ENCODE measurements at regions not wholly inside any gene's neighbourhood (a gene's known extent, or its start where the extent isn't known, plus 50 kb on each side); places are given as distances from the start of the nearest gene placed in this dataset.

GRCh38 chr7:50197549-50197948, 104.5 kb upstream of the ZPBP start (continued):
- TF ChIP-seq ZZZ3 (CRISPR knock-in tag; IDR thresholded peaks at IDR 0.05; ENCODE audit: borderline replicate concordance) (0 out of 2 replicates have a peak, but pooled peaks have one; percentile 46), ARID5B (CRISPR knock-in tag; IDR thresholded peaks at IDR 0.05) (peak; percentile 42; the same call in 1 of the 2 replicates), MTA1 (CRISPR knock-in tag; IDR thresholded peaks at IDR 0.05; ENCODE audit: borderline replicate concordance) (no peak), JUN (CRISPR knock-in tag; IDR thresholded peaks at IDR 0.05) (peak; percentile 77; the same call in 1 of the 2 replicates), TP53 (CRISPR knock-in tag; conservative IDR thresholded peaks at IDR 0.05) (no peak), SALL1 (CRISPR knock-in tag; IDR thresholded peaks at IDR 0.05) (peak; percentile 27; the same call in 1 of the 2 replicates), NKX3-1 (CRISPR knock-in tag; IDR thresholded peaks at IDR 0.05) (no peak), ZEB1 (IDR thresholded peaks at IDR 0.05; ENCODE audit: insufficient replicate concordance, low read depth) (peak; percentile 54), HOXA7 (CRISPR knock-in tag; IDR thresholded peaks at IDR 0.05) (no peak), SPEN (CRISPR knock-in tag; IDR thresholded peaks at IDR 0.05; ENCODE audit: low read depth) (peak; percentile 50; the same call in 1 of the 2 replicates), ATF3 (CRISPR knock-in tag; IDR thresholded peaks at IDR 0.05) (peak; percentile 93), JUND (CRISPR knock-in tag; IDR thresholded peaks at IDR 0.05) (peak; percentile 79; the same call in 1 of the 2 replicates), ZNF501 (CRISPR knock-in tag; IDR thresholded peaks at IDR 0.05) (peak; percentile 33; the same call in 1 of the 2 replicates), SMAD1 (CRISPR knock-in tag; IDR thresholded peaks at IDR 0.05; ENCODE audit: borderline replicate concordance, low read depth) (no peak), ZNF552 (CRISPR knock-in tag; IDR thresholded peaks at IDR 0.05; ENCODE audit: borderline replicate concordance) (no peak), NFKB2 (CRISPR knock-in tag; IDR thresholded peaks at IDR 0.05; ENCODE audit: borderline replicate concordance) (no peak), TFAP4 (IDR thresholded peaks at IDR 0.05; ENCODE audit: borderline replicate concordance, low read depth) (peak; percentile 69; the same call in 1 of the 2 replicates)
- TF ChIP-seq, protein P1, sequence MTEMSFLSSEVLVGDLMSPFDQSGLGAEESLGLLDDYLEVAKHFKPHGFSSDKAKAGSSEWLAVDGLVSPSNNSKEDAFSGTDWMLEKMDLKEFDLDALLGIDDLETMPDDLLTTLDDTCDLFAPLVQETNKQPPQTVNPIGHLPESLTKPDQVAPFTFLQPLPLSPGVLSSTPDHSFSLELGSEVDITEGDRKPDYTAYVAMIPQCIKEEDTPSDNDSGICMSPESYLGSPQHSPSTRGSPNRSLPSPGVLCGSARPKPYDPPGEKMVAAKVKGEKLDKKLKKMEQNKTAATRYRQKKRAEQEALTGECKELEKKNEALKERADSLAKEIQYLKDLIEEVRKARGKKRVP (CRISPR knock-in tag; IDR thresholded peaks at IDR 0.05) = 0 out of 4 replicates have a peak, but pooled peaks of 1 of the 2 experiments have one; percentile 17
- TF ChIP-seq, protein P2, sequence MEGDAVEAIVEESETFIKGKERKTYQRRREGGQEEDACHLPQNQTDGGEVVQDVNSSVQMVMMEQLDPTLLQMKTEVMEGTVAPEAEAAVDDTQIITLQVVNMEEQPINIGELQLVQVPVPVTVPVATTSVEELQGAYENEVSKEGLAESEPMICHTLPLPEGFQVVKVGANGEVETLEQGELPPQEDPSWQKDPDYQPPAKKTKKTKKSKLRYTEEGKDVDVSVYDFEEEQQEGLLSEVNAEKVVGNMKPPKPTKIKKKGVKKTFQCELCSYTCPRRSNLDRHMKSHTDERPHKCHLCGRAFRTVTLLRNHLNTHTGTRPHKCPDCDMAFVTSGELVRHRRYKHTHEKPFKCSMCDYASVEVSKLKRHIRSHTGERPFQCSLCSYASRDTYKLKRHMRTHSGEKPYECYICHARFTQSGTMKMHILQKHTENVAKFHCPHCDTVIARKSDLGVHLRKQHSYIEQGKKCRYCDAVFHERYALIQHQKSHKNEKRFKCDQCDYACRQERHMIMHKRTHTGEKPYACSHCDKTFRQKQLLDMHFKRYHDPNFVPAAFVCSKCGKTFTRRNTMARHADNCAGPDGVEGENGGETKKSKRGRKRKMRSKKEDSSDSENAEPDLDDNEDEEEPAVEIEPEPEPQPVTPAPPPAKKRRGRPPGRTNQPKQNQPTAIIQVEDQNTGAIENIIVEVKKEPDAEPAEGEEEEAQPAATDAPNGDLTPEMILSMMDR (CRISPR knock-in tag; IDR thresholded peaks at IDR 0.05) = no peak
